ENCODE measurements at regions not wholly inside any gene's neighbourhood (a gene's known extent, or its start where the extent isn't known, plus 50 kb on each side); places are given as distances from the start of the nearest gene placed in this dataset.

- Histone ChIP-seq H3K9me2 (replicated peaks; ENCODE audit: insufficient read depth) (no peaks in the 10 kb centered on the region), H3K4me3 (no peak overlapping the region), H4K20me1 (ENCODE audit: insufficient read depth, poor library complexity, severe bottlenecking) (no peaks in the 10 kb centered on the region), H3K79me2 (no peaks in the 10 kb centered on the region), H3K4me1 (ENCODE audit: insufficient read depth) (peaks cover 13% of the 10 kb centered on the region), H2AFZ (no peak overlapping the region), H3K4me2 (no peak overlapping the region), H3K27ac (peak overlapping the region; percentile 60), H3K9me3 (ENCODE audit: low read depth) (no peaks in the 10 kb centered on the region), H3K27me3 (no peaks in the 10 kb centered on the region), H3K36me3 (replicated peaks; ENCODE audit: insufficient read depth, low read depth) (no peaks in the 10 kb centered on the region)
- 91% methylated on average over 16 of the region's 16 CpGs for WGBS (ENCODE audit: low lambda C conversion rate, missing lambda C conversion rate)
- TF ChIP-seq EZH2phosphoT487 (IDR thresholded peaks at IDR 0.05; ENCODE audit: low read depth, severe bottlenecking, unreplicated experiment) (no peak), EZH2 (IDR thresholded peaks at IDR 0.05; ENCODE audit: borderline replicate concordance) (no peak), CTCF (IDR thresholded peaks at IDR 0.05; ENCODE audit: poor library complexity) (no peak)
- DNase-seq (ENCODE audit: low spot score): no peak
Measured at GRCh38 chr18:79587226-79587741, 92.3 kb upstream of the CTDP1 start.

DNA sequence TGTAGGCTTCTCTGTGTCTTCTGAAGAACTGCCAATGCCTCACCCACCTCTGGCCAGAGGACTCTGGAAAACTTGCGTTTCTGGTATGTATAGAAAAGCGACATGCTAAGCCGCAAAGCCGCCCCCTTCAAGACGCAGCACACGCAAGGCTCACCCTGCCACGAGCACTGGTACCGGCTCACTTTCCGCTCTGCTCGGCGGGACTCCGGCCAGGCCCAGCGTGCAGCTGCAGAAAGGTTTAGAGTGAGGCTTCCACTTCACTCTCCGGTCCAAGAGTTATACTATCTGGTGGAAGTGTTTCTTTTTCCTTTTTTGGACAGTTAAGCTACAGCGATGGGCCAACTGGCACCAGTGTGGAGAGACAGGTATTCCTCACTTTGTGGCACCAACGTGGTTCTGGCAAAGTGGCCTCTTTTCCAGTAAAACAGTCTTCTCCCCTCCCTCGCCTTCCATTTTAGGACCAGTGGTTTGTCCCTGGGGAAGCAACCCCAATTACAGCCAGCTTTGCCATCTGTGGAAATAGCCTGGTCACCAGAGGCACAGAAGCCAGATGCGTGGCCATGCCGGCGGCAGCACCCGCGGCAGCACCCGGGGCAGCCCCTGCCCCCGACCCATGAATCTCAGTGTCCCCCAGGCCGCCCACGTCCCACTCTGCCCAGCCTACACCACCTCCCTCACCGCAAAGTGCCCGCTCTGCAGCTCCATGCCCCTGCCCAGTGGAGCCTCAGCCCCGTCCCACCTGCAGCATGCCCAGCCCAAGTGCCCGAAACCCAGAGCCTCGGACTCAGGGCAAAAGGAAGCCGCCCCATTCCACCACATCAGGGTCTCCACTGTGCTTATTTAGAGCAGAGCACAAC, 91.6 kb upstream of the CTDP1 start:
- peaks cover 13% of the 10 kb centered on the region for H3K4me1 ChIP-seq (ENCODE audit: insufficient read depth)
- H3K27me3 ChIP-seq: no peaks in the 10 kb centered on the region
- H3K9me2 ChIP-seq (replicated peaks; ENCODE audit: insufficient read depth): no peaks in the 10 kb centered on the region
- H3K79me2 ChIP-seq: no peaks in the 10 kb centered on the region
- H3K9me3 ChIP-seq (ENCODE audit: low read depth): no peaks in the 10 kb centered on the region
- DNase-seq (ENCODE audit: low spot score): no peak
- no peak overlapping the region for H2AFZ ChIP-seq
- TF ChIP-seq EZH2 (IDR thresholded peaks at IDR 0.05; ENCODE audit: borderline replicate concordance) (no peak), CTCF (IDR thresholded peaks at IDR 0.05; ENCODE audit: poor library complexity) (no peak), EZH2phosphoT487 (IDR thresholded peaks at IDR 0.05; ENCODE audit: low read depth, severe bottlenecking, unreplicated experiment) (no peak)
- H3K27ac ChIP-seq: peak overlapping the region; percentile 41
- H3K36me3 ChIP-seq (replicated peaks; ENCODE audit: insufficient read depth, low read depth): no peaks in the 10 kb centered on the region
- H4K20me1 ChIP-seq (ENCODE audit: insufficient read depth, poor library complexity, severe bottlenecking): no peaks in the 10 kb centered on the region
- H3K4me3 ChIP-seq: no peak overlapping the region
- H3K4me2 ChIP-seq: no peak overlapping the region
- 88% methylated on average over 28 of the region's 32 CpGs for WGBS (ENCODE audit: low lambda C conversion rate, missing lambda C conversion rate)

GRCh38 chr18:79588636-79589481, 90.7 kb upstream of the CTDP1 start:
- DNase-seq (ENCODE audit: low spot score): peak; percentile 67
- Histone ChIP-seq H3K27ac (peak overlapping the region; percentile 41), H2AFZ (no peak overlapping the region), H3K9me3 (ENCODE audit: low read depth) (no peaks in the 10 kb centered on the region), H3K4me3 (no peak overlapping the region), H3K4me1 (ENCODE audit: insufficient read depth) (peaks cover 13% of the 10 kb centered on the region), H3K79me2 (no peaks in the 10 kb centered on the region), H3K27me3 (no peaks in the 10 kb centered on the region), H4K20me1 (ENCODE audit: insufficient read depth, poor library complexity, severe bottlenecking) (no peaks in the 10 kb centered on the region), H3K36me3 (replicated peaks; ENCODE audit: insufficient read depth, low read depth) (no peaks in the 10 kb centered on the region), H3K4me2 (no peak overlapping the region), H3K9me2 (replicated peaks; ENCODE audit: insufficient read depth) (no peaks in the 10 kb centered on the region)
- WGBS (ENCODE audit: low lambda C conversion rate, missing lambda C conversion rate): 58% methylated on average over 38 of the region's 38 CpGs
- TF ChIP-seq EZH2phosphoT487 (IDR thresholded peaks at IDR 0.05; ENCODE audit: low read depth, severe bottlenecking, unreplicated experiment) (no peak), EZH2 (IDR thresholded peaks at IDR 0.05; ENCODE audit: borderline replicate concordance) (no peak), CTCF (IDR thresholded peaks at IDR 0.05; ENCODE audit: poor library complexity) (no peak)
